Fibroblast of the aortic adventitia (primary cell): ENCODE measurements at regions not wholly inside any gene's neighbourhood (a gene's known extent, or its start where the extent isn't known, plus 50 kb on each side); places are given as distances from the start of the nearest gene placed in this dataset.

Experiments used
- DNase-seq: peaks from one replicate; pipeline ENCODE4 v3.0.0-alpha.2; 2010; ENCODE audit warnings: low read depth
- H3K4me3 ChIP-seq: 2 replicates; pipeline ENCODE4 v1.5.1; 2011; ENCODE audit warnings: low read depth, mild to moderate bottlenecking, control low read depth, low read length, moderate library complexity
- TF ChIP-seq, protein P1 (sequence below): IDR thresholded peaks from 2 replicates; pipeline ENCODE4 v1.5.1; 2011; ENCODE audit warnings: mild to moderate bottlenecking, low read length, control low read depth, inconsistent platforms; ENCODE audit not compliant: insufficient read depth

DNA sequence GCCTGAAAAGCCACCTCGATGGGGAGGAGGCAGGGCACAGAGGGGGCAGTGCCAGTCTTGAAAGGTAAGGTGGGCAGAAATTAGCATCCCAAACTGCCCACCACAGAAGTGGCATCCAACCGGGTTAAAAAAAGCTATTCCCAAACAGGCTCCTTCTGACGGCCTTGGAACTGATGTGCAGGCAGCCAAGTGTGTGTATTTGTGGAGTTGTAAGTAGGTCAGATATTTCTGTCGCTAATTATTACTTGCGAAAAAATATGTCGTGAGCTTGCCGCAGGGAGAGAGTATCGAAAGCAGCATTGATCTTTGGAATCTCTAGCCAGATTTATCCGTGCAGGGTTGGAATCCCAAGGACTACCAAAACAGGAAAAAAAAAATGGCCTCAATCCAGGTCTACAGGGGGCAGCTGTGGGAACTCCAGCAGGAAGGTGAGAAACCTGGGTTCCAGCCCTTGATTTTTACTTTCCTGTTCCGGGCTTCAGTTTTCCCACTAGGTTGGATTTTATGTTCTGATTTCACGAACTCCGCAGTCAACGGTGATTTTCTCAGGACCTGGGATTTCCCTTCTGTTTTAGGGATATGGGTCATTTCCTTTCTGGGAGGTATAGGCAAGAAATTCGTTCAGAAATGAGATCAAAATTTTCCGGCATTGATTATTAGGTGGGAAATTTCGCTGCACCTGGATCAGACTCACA lies 200.8 kb downstream of the RGS3 start:
- DNase-seq: no peak
- TF ChIP-seq, protein P1, sequence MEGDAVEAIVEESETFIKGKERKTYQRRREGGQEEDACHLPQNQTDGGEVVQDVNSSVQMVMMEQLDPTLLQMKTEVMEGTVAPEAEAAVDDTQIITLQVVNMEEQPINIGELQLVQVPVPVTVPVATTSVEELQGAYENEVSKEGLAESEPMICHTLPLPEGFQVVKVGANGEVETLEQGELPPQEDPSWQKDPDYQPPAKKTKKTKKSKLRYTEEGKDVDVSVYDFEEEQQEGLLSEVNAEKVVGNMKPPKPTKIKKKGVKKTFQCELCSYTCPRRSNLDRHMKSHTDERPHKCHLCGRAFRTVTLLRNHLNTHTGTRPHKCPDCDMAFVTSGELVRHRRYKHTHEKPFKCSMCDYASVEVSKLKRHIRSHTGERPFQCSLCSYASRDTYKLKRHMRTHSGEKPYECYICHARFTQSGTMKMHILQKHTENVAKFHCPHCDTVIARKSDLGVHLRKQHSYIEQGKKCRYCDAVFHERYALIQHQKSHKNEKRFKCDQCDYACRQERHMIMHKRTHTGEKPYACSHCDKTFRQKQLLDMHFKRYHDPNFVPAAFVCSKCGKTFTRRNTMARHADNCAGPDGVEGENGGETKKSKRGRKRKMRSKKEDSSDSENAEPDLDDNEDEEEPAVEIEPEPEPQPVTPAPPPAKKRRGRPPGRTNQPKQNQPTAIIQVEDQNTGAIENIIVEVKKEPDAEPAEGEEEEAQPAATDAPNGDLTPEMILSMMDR: no peak
- H3K4me3 ChIP-seq: no peak overlapping the region

DNA sequence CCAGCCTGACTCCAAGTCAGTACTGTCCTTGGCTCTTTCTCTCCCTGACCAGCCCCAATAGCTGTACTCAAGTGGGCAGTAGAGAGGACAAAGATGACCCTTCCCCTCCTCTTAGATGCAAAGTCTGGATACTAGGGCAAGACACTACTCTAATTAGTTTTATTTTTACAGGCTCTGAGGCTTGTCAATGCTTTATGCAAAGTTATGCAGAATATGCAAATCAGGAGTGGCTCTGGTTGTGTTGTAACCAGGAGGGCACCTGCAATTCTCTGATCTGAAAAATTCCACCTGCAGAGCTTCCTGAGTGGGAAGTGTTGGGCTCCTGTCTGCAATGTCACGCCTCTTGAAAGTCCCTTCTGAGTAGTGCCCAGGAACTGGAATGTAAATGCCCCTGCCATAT lies 201.5 kb downstream of the RGS3 start:
- TF ChIP-seq, protein P1: no peak
- H3K4me3 ChIP-seq: no peak overlapping the region
- no peak for DNase-seq

DNA sequence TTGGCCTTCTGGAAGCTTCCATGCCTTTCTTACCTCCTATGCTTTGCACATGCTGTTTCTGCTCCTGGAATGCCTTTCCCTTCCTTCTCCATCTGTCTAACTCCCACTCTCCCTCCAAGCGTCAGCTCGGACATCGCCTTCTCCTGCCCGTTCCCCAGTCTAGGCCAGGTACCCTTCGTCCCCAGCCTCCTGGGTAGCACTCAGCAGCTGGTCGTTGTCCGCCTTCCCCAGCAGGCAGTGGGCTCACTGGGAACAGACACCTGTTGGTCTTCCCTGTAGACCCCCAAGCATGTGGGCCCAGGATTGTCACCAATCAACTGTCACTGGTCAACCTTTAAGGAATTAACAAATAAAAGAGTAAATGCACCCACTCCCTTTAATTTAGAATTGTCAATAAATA lies 202.2 kb downstream of the RGS3 start:
- TF ChIP-seq, protein P1: no peak
- DNase-seq: no peak
- no peak overlapping the region for H3K4me3 ChIP-seq

DNA sequence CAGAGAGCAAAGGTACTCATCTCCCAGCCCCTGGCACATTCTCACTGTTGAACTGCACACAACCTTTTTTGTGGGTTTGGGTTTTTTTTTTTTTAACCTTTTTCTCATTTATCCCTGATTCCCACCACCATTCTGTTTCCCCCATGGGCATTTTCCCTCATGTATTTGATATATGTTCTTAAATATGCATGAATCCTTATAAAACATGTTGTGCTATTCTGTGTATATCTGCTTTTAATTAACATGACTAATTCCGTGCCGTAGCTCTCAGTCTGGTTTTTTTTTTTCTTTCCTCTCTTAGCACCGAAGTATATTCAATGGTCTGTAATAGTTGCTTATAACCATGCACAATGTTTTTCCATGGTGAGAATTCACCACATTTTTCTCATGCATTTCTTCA lies 204.5 kb downstream of the RGS3 start:
- DNase-seq: peak; percentile 43
- TF ChIP-seq, protein P1: no peak

DNA sequence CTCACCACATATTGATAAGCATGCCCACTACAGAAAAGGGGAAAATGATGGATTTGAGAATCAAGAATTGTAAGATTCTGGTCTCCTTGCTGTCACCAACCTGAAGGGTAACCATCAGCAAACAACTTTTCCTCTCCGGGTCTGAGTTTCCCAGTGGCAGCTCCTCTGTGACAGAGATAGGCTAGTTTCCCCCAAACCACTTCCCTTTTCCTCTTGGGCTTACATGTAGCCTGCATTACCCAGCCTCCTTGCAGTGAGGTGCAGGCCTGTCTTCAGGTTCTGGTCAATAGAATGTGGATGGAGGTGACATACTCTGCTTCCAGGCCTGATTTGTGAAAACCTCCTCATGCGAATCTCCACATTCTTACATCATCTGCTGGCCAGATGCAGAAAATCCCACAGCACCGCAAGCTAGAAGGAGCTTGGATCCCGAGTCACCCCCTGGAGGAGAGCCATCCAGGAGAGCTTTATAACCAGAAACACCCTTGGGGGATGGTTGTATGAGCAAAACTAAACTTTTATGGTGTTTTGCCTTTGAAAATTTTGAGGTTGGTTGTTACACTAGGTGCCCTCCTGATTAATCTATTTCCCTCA lies 206.1 kb downstream of the RGS3 start:
- TF ChIP-seq, protein P1: no peak
- no peak overlapping the region for H3K4me3 ChIP-seq
- DNase-seq: peak; percentile 78

More for the DNA sequence above, 204.5 kb downstream of the RGS3 start:
- H3K4me3 ChIP-seq: no peak overlapping the region

DNA sequence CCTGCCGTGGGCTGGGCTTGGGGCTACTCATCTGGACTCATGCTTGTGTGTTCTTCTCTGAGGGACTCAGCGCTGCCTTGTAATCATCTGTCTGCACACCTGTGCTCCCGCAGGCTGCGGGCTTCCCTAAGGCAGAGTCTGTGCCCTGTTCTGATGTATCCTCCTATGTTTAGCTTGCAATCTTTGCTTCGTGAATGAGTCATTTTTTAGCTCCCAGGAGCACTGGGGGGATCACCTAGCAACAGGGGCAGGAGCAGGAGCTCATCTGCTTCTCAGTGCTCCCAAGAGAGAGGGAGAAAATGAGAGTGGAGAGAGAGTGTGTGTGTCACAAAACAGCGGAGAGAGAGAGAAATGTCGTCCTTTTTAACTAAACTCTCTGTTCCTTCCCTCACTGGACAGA lies 202.4 kb upstream of the ZNF618 start:
- H3K4me3 ChIP-seq: no peak overlapping the region
- DNase-seq: peak; percentile 49
- TF ChIP-seq, protein P1: no peak

DNA sequence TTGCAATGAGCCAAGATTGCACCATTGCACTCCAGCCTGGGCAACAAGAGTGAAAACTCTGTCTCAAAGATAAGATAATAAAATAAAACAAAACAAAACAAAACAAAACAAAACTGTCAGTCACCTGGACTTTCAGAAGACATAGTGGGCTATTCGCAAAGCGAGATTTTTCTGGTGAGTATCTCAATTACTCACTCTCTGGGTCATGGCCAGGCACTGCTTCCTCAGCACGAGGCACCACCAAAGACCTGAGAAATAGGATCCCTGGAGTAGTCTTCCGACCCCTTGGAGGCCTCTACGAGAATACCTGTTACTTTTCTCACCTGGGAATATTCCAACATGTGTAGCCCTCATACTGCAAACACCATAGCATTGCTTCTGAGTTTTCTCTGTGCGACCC lies 201.7 kb upstream of the ZNF618 start:
- DNase-seq: peak; percentile 84
- no peak overlapping the region for H3K4me3 ChIP-seq
- TF ChIP-seq, protein P1: no peak
